B cell (primary cell): ENCODE measurements at regions not wholly inside any gene's neighbourhood (a gene's known extent, or its start where the extent isn't known, plus 50 kb on each side); places are given as distances from the start of the nearest gene placed in this dataset.

Experiments used
- ATAC-seq: fragments of 200-7000 bp; cut with Tn5 transposase; one replicate; pipeline ENCODE4 v1.10.0; 2021; ENCODE audit warnings: low read depth, mild to moderate bottlenecking, moderate number of reproducible peaks, moderate library complexity
- CTCF ChIA-PET: fragments of 350-600 bp; sonication (Branson Sonifier 250); formaldehyde crosslinking; loops from one replicate; lab custom pipeline; 2021; ENCODE audit warnings: antibody characterized with exemption, inconsistent platforms; lab: Charles Lee
- POLR2A ChIA-PET: fragments of 350-600 bp; sonication (Branson Sonifier 250); formaldehyde crosslinking; loops from one replicate; lab custom pipeline; 2021; ENCODE audit warnings: antibody characterized with exemption; lab: Charles Lee
- DNase-seq: peaks from one replicate; pipeline ENCODE4 v3.0.0; 2013
- H2AFZ ChIP-seq: 2 replicates; pipeline ENCODE4 v1.6.1; 2012; ENCODE audit warnings: mild to moderate bottlenecking, low read depth, low read length; ENCODE audit not compliant: insufficient read depth, poor library complexity, severe bottlenecking
- H3K27ac ChIP-seq, 2 donors: 1 replicate in 1 of 2; 2 replicates in 1 of 2; pipeline ENCODE4 v1.5.1; 2012 to 2013; ENCODE audit warnings: low read length in 2 of 2, mild to moderate bottlenecking in 2 of 2, moderate library complexity in 1 of 2
- H3K27me3 ChIP-seq, 4 experiments: fragments of 200-600 bp in 1 of 4; sonication (generic) in 1 of 4; replicated peaks in 1 of 4; 1 replicate in 2 of 4; 2 replicates in 2 of 4; pipeline versions ENCODE4 v1.6.1 to v1.7.0; 2013 to 2016; ENCODE audit warnings: low read length in 3 of 4, mild to moderate bottlenecking in 2 of 4, mixed read lengths in 1 of 4, moderate library complexity in 1 of 4; ENCODE audit not compliant: insufficient read depth in 4 of 4, control insufficient read depth in 3 of 4; ENCODE audit errors: control extremely low read depth in 1 of 4
- H3K36me3 ChIP-seq, 2 experiments: replicated peaks in 1 of 2; 1 replicate in 1 of 2; 2 replicates in 1 of 2; pipeline versions ENCODE4 v1.6.1 to v1.7.1; 2013; ENCODE audit warnings: low read length in 1 of 2; ENCODE audit not compliant: insufficient read depth in 2 of 2, control insufficient read depth in 1 of 2; ENCODE audit errors: control extremely low read depth in 1 of 2, extremely low read depth in 1 of 2
- H3K4me1 ChIP-seq, 2 donors: fragments of 200-600 bp in 1 of 2; sonication (generic) in 1 of 2; 1 replicate in 1 of 2; 2 replicates in 1 of 2; pipeline versions ENCODE4 v1.5.1 to v1.6.1; 2013 to 2017; ENCODE audit warnings: low read length in 2 of 2; ENCODE audit not compliant: control insufficient read depth in 2 of 2, insufficient read depth in 2 of 2
- H3K4me2 ChIP-seq: replicated peaks from 2 replicates; pipeline ENCODE3; 2012; ENCODE audit warnings: mild to moderate bottlenecking, low read depth, low read length; ENCODE audit not compliant: poor library complexity, severe bottlenecking
- H3K4me3 ChIP-seq, 5 experiments: fragments of 200-600 bp in 1 of 5; sonication (generic) in 1 of 5; 1 replicate in 3 of 5; 2 replicates in 2 of 5; pipeline versions ENCODE4 v1.5.1 to v1.7.0; 2011 to 2016; ENCODE audit warnings: low read length in 4 of 5, mild to moderate bottlenecking in 4 of 5, low read depth in 2 of 5, control low read depth in 1 of 5, moderate library complexity in 1 of 5; ENCODE audit not compliant: insufficient read depth in 1 of 5; ENCODE audit errors: control extremely low read depth in 1 of 5, extremely low read depth in 1 of 5
- H3K79me2 ChIP-seq: fragments of 200-600 bp; sonication (generic); one replicate; pipeline ENCODE4 v1.6.0; 2016; ENCODE audit warnings: low read length; ENCODE audit not compliant: control insufficient read depth, insufficient read depth
- H3K9ac ChIP-seq: fragments of 200-600 bp; sonication (generic); 2 replicates; pipeline ENCODE4 v1.6.1; 2017; ENCODE audit warnings: mild to moderate bottlenecking, low read length, moderate library complexity
- H3K9me3 ChIP-seq, 3 donors: one replicate each; pipeline versions ENCODE4 v1.6.1 to v1.7.1; 2013; ENCODE audit warnings: low read length in 2 of 3; ENCODE audit not compliant: control insufficient read depth in 2 of 3, insufficient read depth in 1 of 3; ENCODE audit errors: control extremely low read depth in 1 of 3
- H4K20me1 ChIP-seq: 2 replicates; pipeline ENCODE4 v1.6.0; 2012; ENCODE audit warnings: mild to moderate bottlenecking, low read length; ENCODE audit not compliant: insufficient read depth, control insufficient read depth, poor library complexity, severe bottlenecking
- H3K27ac Mint-ChIP-seq: one replicate; pipeline ENCODE4 v1.8.0; 2021; ENCODE audit warnings: mixed read lengths
- H3K27me3 Mint-ChIP-seq: one replicate; pipeline ENCODE4 v1.8.0; 2021; ENCODE audit warnings: mixed read lengths
- H3K4me1 Mint-ChIP-seq: one replicate; pipeline ENCODE4 v1.8.0; 2021; ENCODE audit warnings: mixed read lengths
- H3K4me3 Mint-ChIP-seq: one replicate; pipeline ENCODE4 v1.8.0; 2021; ENCODE audit warnings: mixed read lengths
- H3K9me3 Mint-ChIP-seq: one replicate; pipeline ENCODE4 v1.8.0; 2022; ENCODE audit warnings: mixed read lengths; ENCODE audit not compliant: insufficient read depth
- EZH2 ChIP-seq: IDR thresholded peaks from 2 replicates; pipeline ENCODE4 v1.6.1; 2012; ENCODE audit warnings: borderline replicate concordance, low read depth, mild to moderate bottlenecking, moderate library complexity, low read length; ENCODE audit not compliant: insufficient read depth, poor library complexity, severe bottlenecking
- WGBS: methylation state at CpG from one replicate; pipeline ENCODE4 v1.1.5; 2013; ENCODE audit warnings: missing lambda C conversion rate; ENCODE audit not compliant: insufficient coverage; 5-methylcytosine and 5-hydroxymethylcytosine counted together
- intact Hi-C: fragments of 100-400 bp; cut with micrococcal nuclease; formaldehyde crosslinking; loops from one replicate; pipeline ENCODE4 v1.10.0; 2022
- TF ChIP-seq, protein P1 (sequence below): fragments of 200-600 bp; IDR thresholded peaks from one replicate; pipeline ENCODE4 v1.8.0; 2022; ENCODE audit warnings: antibody characterized with exemption, mild to moderate bottlenecking

- WGBS: 73% methylated on average over 3 of the region's 5 CpGs
- no peak overlapping the region for H3K9ac ChIP-seq
- no peaks in the 10 kb centered on the region for H4K20me1 ChIP-seq
- ChIA-PET POLR2A (no interaction called here), CTCF (no interaction called here)
- no peak for ATAC-seq
- no peak for TF ChIP-seq EZH2
- TF ChIP-seq, protein P1, sequence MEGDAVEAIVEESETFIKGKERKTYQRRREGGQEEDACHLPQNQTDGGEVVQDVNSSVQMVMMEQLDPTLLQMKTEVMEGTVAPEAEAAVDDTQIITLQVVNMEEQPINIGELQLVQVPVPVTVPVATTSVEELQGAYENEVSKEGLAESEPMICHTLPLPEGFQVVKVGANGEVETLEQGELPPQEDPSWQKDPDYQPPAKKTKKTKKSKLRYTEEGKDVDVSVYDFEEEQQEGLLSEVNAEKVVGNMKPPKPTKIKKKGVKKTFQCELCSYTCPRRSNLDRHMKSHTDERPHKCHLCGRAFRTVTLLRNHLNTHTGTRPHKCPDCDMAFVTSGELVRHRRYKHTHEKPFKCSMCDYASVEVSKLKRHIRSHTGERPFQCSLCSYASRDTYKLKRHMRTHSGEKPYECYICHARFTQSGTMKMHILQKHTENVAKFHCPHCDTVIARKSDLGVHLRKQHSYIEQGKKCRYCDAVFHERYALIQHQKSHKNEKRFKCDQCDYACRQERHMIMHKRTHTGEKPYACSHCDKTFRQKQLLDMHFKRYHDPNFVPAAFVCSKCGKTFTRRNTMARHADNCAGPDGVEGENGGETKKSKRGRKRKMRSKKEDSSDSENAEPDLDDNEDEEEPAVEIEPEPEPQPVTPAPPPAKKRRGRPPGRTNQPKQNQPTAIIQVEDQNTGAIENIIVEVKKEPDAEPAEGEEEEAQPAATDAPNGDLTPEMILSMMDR: no peak
- H3K27ac ChIP-seq: no peak overlapping the region
- no peak overlapping the region for H2AFZ ChIP-seq
- Mint-ChIP-seq H3K27ac (no peak overlapping the region), H3K4me1 (no peaks in the 10 kb centered on the region), H3K9me3 (no peaks in the 10 kb centered on the region), H3K27me3 (no peaks in the 10 kb centered on the region), H3K4me3 (no peak overlapping the region)
- intact Hi-C loops: no loop called here
- no peaks in the 10 kb centered on the region for H3K36me3 ChIP-seq
- no peak overlapping the region for H3K4me2 ChIP-seq
- no peaks in the 10 kb centered on the region for H3K79me2 ChIP-seq
- no peak overlapping the region for H3K4me3 ChIP-seq
- H3K27me3 ChIP-seq: no peaks in the 10 kb centered on the region
- H3K9me3 ChIP-seq: no peaks in the 10 kb centered on the region
- no peaks in the 10 kb centered on the region for H3K4me1 ChIP-seq
- DNase-seq: no peak
Measured at GRCh38 chr2:188813857-188814256, 160.3 kb upstream of the COL3A1 start.

DNA sequence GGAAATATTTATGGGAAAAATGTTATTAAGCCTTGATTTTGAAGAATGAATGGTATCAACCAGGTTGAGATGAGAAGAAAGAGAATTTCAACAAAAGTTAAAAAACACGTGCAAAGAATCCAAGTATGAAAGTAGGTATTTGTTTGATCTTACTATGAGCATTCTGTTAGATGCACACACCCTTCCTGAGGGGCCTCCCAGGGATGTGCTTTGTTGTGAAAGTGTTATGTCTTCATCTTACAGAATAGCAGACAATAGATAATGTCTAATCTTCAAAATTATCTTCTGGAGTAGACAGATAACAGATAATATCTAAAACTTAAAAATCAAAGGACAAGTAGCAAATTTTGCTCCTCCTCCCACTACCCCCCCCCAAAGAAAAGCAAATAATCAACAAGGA is 155.2 kb upstream of the COL3A1 start:
- H3K27me3 ChIP-seq: no peaks in the 10 kb centered on the region
- WGBS: 80% methylated on average over 1 of the region's 1 CpG
- no peak overlapping the region for H3K4me2 ChIP-seq
- DNase-seq (no peak), ATAC-seq (no peak)
- H3K9me3 ChIP-seq: peaks cover 0 to 2% (median 0%) of the 10 kb centered on the region in 3 donors
- Mint-ChIP-seq H3K4me1 (no peaks in the 10 kb centered on the region), H3K27me3 (no peaks in the 10 kb centered on the region), H3K27ac (no peak overlapping the region), H3K4me3 (no peak overlapping the region), H3K9me3 (no peaks in the 10 kb centered on the region)
- H3K27ac ChIP-seq: no peak overlapping the region
- no peaks in the 10 kb centered on the region for H3K4me1 ChIP-seq
- no peaks in the 10 kb centered on the region for H3K36me3 ChIP-seq
- TF ChIP-seq EZH2: no peak
- TF ChIP-seq, protein P1: no peak
- no peak overlapping the region for H3K4me3 ChIP-seq
- POLR2A ChIA-PET: no interaction called here
- intact Hi-C loops: no loop called here
- no peak overlapping the region for H3K9ac ChIP-seq
- H4K20me1 ChIP-seq: no peaks in the 10 kb centered on the region
- no peak overlapping the region for H2AFZ ChIP-seq
- CTCF ChIA-PET: no interaction called here
- no peaks in the 10 kb centered on the region for H3K79me2 ChIP-seq
